ENCODE measurements at regions not wholly inside any gene's neighbourhood (a gene's known extent, or its start where the extent isn't known, plus 50 kb on each side); places are given as distances from the start of the nearest gene placed in this dataset.

GRCh38 chr22:44555597-44555996, 57.6 kb upstream of the RTL6 start:
- Histone ChIP-seq H3K4me3 (no peak overlapping the region), H3K9me3 (no peaks in the 10 kb centered on the region), H3K27me3 (peaks cover 0 to 2% of the 10 kb centered on the region in 2 donors), H3K36me3 (no peaks in the 10 kb centered on the region), H3K27ac (no peak overlapping the region), H3K4me1 (no peaks in the 10 kb centered on the region)
- ATAC-seq, result no peak
- TF ChIP-seq CTCF (IDR thresholded peaks at IDR 0.05) (no peak), POLR2A (IDR thresholded peaks at IDR 0.05) (no peak)
- no peak for DNase-seq
- intact Hi-C loops (cut with DNase I), result no loop called here
- 60% methylated on average over 2 of the region's 2 CpGs for WGBS (ENCODE audit: insufficient coverage, low coverage, low lambda C conversion rate, missing lambda C conversion rate)

GRCh38 chr22:44555046-44555445, 57.0 kb upstream of the RTL6 start:
- TF ChIP-seq CTCF (IDR thresholded peaks at IDR 0.05) (no peak), POLR2A (IDR thresholded peaks at IDR 0.05) (no peak)
- Histone ChIP-seq H3K4me3 (no peak overlapping the region), H3K36me3 (no peaks in the 10 kb centered on the region), H3K9me3 (no peaks in the 10 kb centered on the region), H3K27ac (no peak overlapping the region), H3K27me3 (no peaks in the 10 kb centered on the region), H3K4me1 (no peaks in the 10 kb centered on the region)
- intact Hi-C loops (cut with DNase I), result no loop called here
- DNase-seq, result no peak
- WGBS (ENCODE audit: insufficient coverage, low coverage, low lambda C conversion rate, missing lambda C conversion rate), result 39% methylated on average over 5 of the region's 6 CpGs
- ATAC-seq, result no peak

- intact Hi-C loops (cut with DNase I), result no loop called here
- Histone ChIP-seq H3K9me3 (no peaks in the 10 kb centered on the region), H3K27ac (no peak overlapping the region), H3K36me3 (no peaks in the 10 kb centered on the region), H3K4me3 (no peak overlapping the region), H3K27me3 (no peaks in the 10 kb centered on the region), H3K4me1 (no peaks in the 10 kb centered on the region)
- TF ChIP-seq POLR2A (IDR thresholded peaks at IDR 0.05) (no peak), CTCF (IDR thresholded peaks at IDR 0.05) (no peak)
- DNase-seq, result peak in 1 of 3 donors; percentile 21
- 52% methylated on average over 7 of the region's 7 CpGs for WGBS (ENCODE audit: insufficient coverage, low coverage, low lambda C conversion rate, missing lambda C conversion rate)
- no peak for ATAC-seq
Observed at GRCh38 chr22:44554411-44554810, 56.4 kb upstream of the RTL6 start.

GRCh38 chr22:44550711-44551491, 52.9 kb upstream of the RTL6 start:
- TF ChIP-seq CTCF (IDR thresholded peaks at IDR 0.05), result no peak
- no peak for TF ChIP-seq POLR2A (IDR thresholded peaks at IDR 0.05)
- peak overlapping the region in 1 of 3 donors; percentile 17 for H3K27ac ChIP-seq
- no peaks in the 10 kb centered on the region for H3K4me1 ChIP-seq
- H3K27me3 ChIP-seq, result no peaks in the 10 kb centered on the region
- DNase-seq (peak; percentile 59 to 67 (median 60)), ATAC-seq (peak; percentile 72 to 89 (median 77))
- no peaks in the 10 kb centered on the region for H3K9me3 ChIP-seq
- 19% methylated on average over 5 of the region's 22 CpGs for WGBS (ENCODE audit: insufficient coverage, low coverage, low lambda C conversion rate, missing lambda C conversion rate)
- intact Hi-C loops (cut with DNase I), result no loop called here
- no peaks in the 10 kb centered on the region for H3K36me3 ChIP-seq
- peak overlapping the region in 1 of 3 donors; percentile 10 for H3K4me3 ChIP-seq
